Astrocyte of the hippocampus (primary cell): ENCODE measurements at regions not wholly inside any gene's neighbourhood (a gene's known extent, or its start where the extent isn't known, plus 50 kb on each side); places are given as distances from the start of the nearest gene placed in this dataset.
"Not testable (repeated sequence)": the region's sequence is repeated elsewhere in the genome, so short reads cannot be mapped to it uniquely, and the experiment has no call there.

Experiments
- DNase-seq: peaks from one replicate; pipeline ENCODE4 v3.0.0; 2011; ENCODE audit warnings: low read depth, low spot score

- DNase-seq, result no peak
Observed at GRCh38 chr2:225771701-225772100, 372.2 kb downstream of the NYAP2 start.

- no peak for DNase-seq
Observed at GRCh38 chr2:225768741-225769140, 369.2 kb downstream of the NYAP2 start.

GRCh38 chr2:225766431-225766830 is 366.9 kb downstream of the NYAP2 start:
- DNase-seq, result no peak

- DNase-seq, result no peak
Observed at GRCh38 chr2:225765820-225766219, 366.3 kb downstream of the NYAP2 start.

- DNase-seq, result no peak
Observed at GRCh38 chr2:225764346-225764745, 364.8 kb downstream of the NYAP2 start.

GRCh38 chr2:225763711-225764110 is 364.2 kb downstream of the NYAP2 start:
- no peak for DNase-seq

- DNase-seq, result peak; percentile 17
Observed at GRCh38 chr2:225761396-225761795, 361.9 kb downstream of the NYAP2 start.

- DNase-seq, result no peak
Observed at GRCh38 chr2:225757248-225757647, 357.7 kb downstream of the NYAP2 start.

GRCh38 chr2:225756198-225756597 is 356.7 kb downstream of the NYAP2 start:
- DNase-seq, result peak; percentile 46

GRCh38 chr2:225748609-225749008 is 349.1 kb downstream of the NYAP2 start:
- no peak for DNase-seq

- not testable (repeated sequence) for DNase-seq
Observed at GRCh38 chr2:225743996-225744395, 344.5 kb downstream of the NYAP2 start.

- DNase-seq, result no peak
Observed at GRCh38 chr2:225742487-225742886, 343.0 kb downstream of the NYAP2 start.

GRCh38 chr2:225740086-225740485 is 340.6 kb downstream of the NYAP2 start:
- DNase-seq, result no peak

GRCh38 chr2:225739328-225739727 is 339.8 kb downstream of the NYAP2 start:
- no peak for DNase-seq

GRCh38 chr2:225738735-225739134 is 339.2 kb downstream of the NYAP2 start:
- DNase-seq, result no peak

GRCh38 chr2:225737556-225737955 is 338.0 kb downstream of the NYAP2 start:
- peak; percentile 62 for DNase-seq

GRCh38 chr2:225735844-225736243 is 336.3 kb downstream of the NYAP2 start:
- peak; percentile 66 for DNase-seq

- peak; percentile 9 for DNase-seq
Observed at GRCh38 chr2:225725726-225726125, 326.2 kb downstream of the NYAP2 start.
